AG20443 (cell line): ENCODE measurements at regions not wholly inside any gene's neighbourhood (a gene's known extent, or its start where the extent isn't known, plus 50 kb on each side); places are given as distances from the start of the nearest gene placed in this dataset.
"Not testable (repeated sequence)": the region's sequence is repeated elsewhere in the genome, so short reads cannot be mapped to it uniquely, and the experiment has no call there.

ENCODE experiments used
- DNase-seq: peaks from one replicate; pipeline ENCODE4 v3.0.0; 2012; ENCODE audit warnings: low spot score, mixed read lengths

GRCh38 chr4:140249351-140249750, 95.4 kb upstream of the MAML3 start:
- DNase-seq, result no peak

DNA sequence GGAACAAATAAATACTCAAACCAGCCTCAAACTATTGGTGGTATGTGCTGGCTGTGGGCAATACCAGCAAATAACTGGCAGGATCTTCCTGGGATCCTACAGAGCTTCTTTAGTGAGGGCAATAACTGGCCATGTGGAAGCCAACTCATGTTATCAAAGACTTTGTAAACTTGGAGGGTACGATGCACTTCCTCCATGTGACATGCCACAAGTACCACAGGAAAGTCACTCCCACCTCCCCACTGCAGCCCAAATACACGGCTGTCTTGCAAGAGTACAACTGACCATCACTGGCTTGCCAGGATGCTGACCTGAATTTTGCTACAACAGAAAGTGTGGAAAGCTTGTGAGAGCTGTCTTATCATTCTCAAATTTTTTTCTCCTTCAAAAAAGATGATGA, 93.3 kb upstream of the MAML3 start:
- no peak for DNase-seq

GRCh38 chr4:140246216-140246615, 92.2 kb upstream of the MAML3 start:
- no peak for DNase-seq

GRCh38 chr4:140244328-140244727, 90.3 kb upstream of the MAML3 start:
- DNase-seq, result no peak

- DNase-seq, result no peak
Measured at GRCh38 chr4:140243278-140243753, 89.3 kb upstream of the MAML3 start.

DNA sequence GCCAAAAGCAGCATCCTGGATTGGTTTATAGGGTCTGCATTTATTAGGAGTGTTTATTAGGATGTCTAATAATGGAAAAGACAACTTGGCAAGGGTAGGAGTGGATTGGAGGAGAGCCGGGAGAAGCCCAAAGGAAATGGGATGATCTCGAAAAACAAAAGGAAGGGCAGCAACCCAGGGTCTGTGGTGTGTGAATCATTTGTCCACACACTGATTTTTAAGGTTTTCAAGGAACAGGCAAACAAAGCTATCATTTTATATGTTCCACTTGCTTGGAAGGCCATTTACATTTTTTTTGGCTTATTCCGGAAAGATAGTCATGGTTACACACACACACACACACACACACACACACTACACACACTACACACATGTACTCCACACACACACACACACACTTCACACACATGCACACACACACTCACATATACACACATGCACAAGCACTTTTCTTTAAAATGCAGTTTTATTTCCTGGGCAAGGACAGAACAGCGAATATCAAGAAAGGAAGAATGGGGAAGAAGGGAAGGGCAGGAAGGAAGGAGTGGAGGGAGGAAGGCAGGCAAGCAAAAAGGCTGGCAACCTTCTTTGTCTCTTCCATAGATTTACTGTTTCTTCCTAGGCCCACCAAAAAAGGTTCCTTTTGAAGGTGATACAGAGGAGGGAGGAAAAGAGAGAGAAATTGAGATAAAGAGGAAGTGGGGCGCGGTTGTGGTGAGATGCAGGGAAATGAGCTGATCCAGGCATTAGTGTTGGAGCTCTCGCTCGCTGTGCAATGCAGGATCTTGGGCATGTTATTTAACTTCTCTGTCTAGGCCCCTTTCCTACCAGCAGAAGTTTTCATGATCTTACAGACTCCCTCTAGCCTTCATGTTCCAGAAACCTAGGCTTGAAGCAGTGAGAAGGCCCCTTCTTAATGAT, 88.6 kb upstream of the MAML3 start:
- DNase-seq, result no peak

DNA sequence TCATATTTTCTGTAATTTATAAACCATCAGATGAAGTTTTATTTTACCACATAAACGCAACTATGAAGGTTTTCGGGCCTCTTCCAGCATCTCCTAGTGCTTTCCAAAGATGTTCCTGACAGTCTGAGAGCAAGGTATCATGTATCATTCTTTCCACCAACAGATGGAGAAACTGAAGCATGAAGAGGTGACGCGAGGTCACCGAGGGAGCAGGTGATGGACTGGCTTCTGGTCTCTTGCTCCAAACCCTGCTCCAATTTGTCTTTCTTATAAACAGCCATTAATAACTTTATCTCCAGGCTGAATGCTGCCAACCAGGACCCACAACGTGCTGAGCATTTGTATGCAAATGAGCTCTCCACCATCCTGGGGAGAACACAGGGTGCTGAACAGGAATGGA, 86.3 kb upstream of the MAML3 start:
- no peak for DNase-seq

- no peak for DNase-seq
Measured at GRCh38 chr4:140239311-140239710, 85.3 kb upstream of the MAML3 start.

DNA sequence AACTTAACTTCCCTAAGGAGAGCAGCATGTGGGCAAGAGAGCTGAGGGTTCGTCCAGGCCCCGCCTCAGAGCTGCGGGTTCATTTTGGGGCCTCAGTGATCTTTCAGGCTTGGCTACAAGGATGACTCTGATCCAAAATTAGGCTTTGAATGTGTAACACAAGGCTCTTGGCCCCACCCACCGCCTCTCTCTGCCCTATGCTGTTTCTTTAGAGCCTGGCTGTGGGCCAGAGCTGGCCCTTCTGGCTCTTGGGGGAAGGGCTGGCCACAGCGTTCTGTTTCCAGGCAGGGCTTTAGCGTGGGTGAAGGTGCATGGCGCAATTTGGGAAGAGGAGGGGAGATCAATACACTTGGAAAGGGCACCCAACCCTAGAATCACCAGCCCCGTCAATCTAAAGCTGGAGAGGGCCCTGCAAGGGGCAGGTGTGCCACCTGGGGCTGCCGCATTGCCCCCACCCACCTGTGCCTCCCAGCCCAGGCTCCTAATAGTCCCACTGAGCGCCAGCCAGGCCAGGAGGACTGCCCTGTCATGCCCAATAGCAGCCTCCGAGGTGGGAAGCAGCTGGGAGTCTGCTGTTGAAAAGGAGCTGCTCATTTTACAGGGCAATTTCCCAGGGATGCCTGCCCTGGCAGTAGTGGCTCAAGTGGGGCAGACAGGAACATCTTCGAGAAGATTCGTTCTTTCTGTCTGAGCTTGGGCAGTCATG, 84.5 kb upstream of the MAML3 start:
- DNase-seq, result peak; percentile 86

DNA sequence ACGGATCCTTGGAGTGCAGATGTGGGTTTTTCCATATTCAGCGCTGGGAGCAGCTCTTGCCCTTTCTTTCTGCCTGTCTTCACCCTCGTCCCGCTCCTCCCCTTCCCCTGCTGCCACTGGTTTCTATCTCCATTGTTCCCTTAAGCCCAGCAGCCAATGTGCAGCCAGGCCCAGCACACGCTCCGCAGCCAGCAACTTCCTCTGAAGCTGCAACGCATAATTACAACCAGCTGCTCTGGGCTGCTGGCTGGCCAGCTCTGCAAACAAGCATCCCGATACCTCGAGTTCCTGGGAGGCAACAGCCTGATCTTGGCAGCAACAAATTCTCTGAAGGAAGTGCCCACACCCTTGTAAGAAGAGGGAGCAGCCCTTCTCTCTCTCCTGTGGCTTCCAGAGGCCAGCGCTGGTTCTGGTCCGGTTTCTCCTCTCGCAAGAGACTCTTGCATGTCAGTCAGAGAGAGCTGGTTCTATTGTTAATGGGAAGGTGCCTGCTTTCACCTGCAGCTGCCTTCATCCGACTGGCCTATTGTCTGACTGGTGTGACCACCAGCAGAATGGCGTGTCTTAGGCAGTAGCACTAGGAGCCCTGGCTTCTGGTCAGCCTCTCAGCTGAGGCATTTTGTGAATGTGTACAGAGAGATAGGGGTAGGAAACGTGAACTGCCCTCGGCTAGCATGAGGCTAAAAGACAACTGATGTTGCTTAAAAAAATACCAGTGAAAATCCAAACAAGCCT, 83.8 kb upstream of the MAML3 start:
- peak; percentile 95 for DNase-seq

GRCh38 chr4:140236654-140237169, 82.7 kb upstream of the MAML3 start:
- no peak for DNase-seq

GRCh38 chr4:140234697-140235060, 80.7 kb upstream of the MAML3 start:
- no peak for DNase-seq

GRCh38 chr4:140233791-140234696, 80.1 kb upstream of the MAML3 start:
- DNase-seq, result peak; percentile 41

DNA sequence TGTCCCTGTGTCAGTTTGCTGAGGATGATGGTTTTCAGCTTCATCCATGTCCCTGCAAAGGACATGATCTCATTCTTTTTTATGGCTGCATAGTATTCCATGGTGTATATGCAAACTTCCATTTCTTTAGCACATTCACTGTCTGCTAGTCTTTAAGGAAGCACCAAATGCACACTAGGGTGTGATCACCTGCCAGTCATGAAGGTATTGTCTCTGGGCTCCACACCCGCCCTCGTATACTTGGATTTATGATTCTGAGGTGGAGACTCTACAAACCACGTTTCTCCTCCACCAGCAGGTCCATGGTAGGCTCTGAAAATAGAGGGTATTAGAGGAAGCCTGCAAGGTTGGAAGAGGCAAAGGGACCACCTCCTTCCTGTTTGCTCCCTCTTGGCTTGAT, 75.9 kb upstream of the MAML3 start:
- no peak for DNase-seq

DNA sequence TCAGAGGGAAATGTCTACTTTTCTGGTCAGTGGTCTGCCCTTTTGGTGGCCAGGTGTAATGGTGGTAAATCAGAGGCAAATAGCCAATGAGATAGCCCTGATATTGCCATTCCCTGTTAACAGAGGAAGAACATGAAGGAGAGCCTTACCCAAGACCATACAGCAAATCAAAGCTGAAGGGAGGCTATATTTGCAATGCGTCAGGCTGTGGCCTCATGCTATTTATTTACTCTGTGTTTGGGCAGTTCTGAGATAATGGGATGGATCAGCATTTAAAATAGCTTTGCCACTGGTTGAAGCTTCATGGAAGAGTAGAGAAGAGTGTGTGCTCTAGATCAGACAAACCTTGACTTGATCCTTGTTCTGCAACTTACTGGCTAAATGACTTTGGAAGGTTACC, 73.3 kb upstream of the MAML3 start:
- DNase-seq, result no peak

DNA sequence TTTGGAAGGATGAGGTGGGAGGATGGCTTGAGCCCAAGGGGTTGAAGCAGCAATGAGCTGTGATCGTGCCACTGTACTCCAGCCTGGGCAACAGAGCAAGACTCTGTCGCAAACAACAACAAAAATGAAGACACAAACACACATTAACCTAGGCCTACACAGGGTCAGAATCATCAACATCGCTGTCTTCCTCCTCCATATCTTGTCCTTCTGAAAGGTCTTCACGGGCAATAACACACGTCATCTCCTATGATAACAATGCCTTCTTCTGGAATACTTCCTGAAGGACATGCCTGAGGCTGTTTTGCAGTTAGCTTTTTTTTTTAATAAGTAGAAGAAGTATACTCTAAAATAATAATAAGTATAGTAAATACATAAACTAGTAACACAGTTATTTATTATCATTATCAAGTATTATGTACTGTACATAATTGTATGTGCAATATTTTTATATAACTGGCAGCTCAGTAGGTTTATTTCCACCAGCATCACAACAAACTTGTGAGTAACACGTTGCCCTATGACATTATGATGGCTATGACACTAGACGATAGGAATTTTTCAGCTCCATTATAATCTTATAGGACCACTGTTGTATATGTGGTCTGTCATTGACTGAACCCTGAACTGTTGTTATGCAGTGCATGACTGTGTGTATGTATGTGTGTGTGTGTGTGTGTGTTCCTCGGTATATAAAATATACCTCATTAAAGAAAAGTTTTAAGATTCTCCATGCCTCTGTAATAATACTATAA, 69.2 kb upstream of the MAML3 start:
- DNase-seq, result no peak

DNA sequence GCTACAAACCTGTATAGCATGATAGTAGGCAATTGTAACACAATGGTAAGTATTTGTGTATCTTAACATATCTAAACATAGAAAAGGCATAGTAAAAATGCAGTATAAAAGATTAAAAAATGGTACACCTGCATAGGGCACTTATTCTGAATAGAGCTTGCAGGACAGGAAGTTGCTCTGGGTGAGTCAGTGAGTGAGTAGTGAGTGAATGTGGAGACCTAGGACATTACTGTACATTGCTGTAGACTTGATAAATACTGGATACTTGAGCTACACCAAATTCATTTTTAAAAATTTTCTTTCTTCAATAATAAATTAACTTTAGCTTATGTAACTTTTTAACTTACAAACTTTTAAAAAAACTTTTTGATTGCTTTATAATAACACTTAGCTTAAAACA, 68.2 kb upstream of the MAML3 start:
- DNase-seq, result no peak

DNA sequence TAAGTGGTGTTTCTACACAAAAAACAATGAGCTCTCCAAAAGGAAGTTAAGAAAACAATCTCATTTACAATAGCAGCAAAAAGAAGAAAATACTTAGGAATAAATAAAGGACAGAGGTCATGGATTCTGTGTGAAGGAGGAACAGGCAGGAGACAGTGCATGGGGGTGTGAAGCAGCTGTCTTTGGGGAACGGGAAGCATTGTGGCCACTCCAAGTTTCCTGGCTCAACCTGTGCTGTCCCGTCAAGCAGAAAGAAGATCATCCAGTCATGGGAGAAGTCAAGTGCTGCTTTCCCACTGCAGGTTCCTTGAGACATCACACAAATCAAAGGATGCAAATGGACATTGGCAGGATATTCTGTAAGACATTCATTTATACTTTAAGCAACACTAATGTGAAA, 66.1 kb upstream of the MAML3 start:
- DNase-seq, result no peak

DNA sequence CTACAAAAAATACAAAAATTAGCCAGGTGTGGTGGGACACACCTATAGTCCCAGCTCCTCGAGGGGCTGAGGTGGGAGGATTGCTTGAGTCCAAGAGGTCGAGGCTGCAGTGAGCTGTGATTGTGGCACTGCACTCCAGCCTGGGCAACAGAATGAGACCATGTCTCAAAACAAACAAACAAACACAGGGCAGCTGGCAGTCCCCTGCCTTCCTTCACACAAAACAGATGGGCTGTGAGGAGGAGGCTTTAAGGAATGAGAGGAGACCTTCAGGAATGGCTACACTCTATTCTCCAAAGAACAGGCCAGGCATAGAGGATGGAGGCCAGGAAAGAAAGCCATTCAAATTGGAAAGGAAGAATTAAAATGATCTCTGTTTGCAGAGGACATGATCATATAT, 65.6 kb upstream of the MAML3 start:
- no peak for DNase-seq

- not testable (repeated sequence) for DNase-seq
Measured at GRCh38 chr4:140219070-140219469, 65.1 kb upstream of the MAML3 start.

DNA sequence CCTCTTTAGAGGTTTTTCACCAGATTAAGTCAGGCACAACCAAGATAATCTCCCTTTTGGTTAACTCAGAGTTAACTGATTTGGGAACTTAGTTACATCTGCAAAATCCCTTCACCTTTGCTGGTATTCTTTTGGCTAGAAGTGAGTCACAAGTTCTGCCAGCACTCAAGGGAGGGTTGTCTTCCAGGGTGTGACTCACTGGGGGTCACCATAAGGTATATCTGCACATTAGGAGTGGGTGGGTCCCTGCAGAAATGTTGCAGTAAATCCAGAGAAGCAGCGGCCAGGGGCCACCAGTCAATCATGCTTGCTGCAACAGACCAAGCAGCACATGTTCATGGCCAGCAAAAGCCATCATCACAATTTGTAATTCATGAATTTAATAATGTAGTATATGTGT, 59.8 kb upstream of the MAML3 start:
- no peak for DNase-seq
